Neural progenitor cell (in vitro differentiated cells): ENCODE measurements at regions not wholly inside any gene's neighbourhood (a gene's known extent, or its start where the extent isn't known, plus 50 kb on each side); places are given as distances from the start of the nearest gene placed in this dataset.

Experiments used
- DNase-seq: peaks from one replicate; pipeline ENCODE4 v3.0.0-alpha.2; 2016; ENCODE audit warnings: low spot score
- H2AFZ ChIP-seq: fragments of 200-600 bp; sonication (generic); replicated peaks from 2 replicates; pipeline ENCODE4 v1.6.1; 2016; ENCODE audit warnings: antibody characterized with exemption
- H3F3A ChIP-seq: fragments of 200-600 bp; sonication (generic); 2 replicates; pipeline ENCODE4 v1.6.1; 2016; ENCODE audit warnings: antibody characterized with exemption, low read depth
- H3K27ac ChIP-seq: fragments of 200-600 bp; sonication (generic); 2 replicates; pipeline ENCODE4 v1.5.1; 2016; ENCODE audit warnings: mild to moderate bottlenecking
- H3K27me3 ChIP-seq: fragments of 200-600 bp; sonication (generic); 2 replicates; pipeline ENCODE4 v1.6.1; 2016; ENCODE audit warnings: mild to moderate bottlenecking, moderate library complexity
- H3K36me3 ChIP-seq: fragments of 200-600 bp; sonication (generic); 2 replicates; pipeline ENCODE4 v1.5.1; 2016
- H3K4me1 ChIP-seq: fragments of 200-600 bp; sonication (generic); 2 replicates; pipeline ENCODE4 v1.6.1; 2016; ENCODE audit warnings: mixed run types
- H3K4me2 ChIP-seq: fragments of 200-600 bp; sonication (generic); 2 replicates; pipeline ENCODE4 v1.6.1; 2016
- H3K4me3 ChIP-seq: fragments of 200-600 bp; sonication (generic); 2 replicates; pipeline ENCODE4 v1.5.1; 2016
- H3K79me2 ChIP-seq: fragments of 200-600 bp; sonication (generic); 2 replicates; pipeline ENCODE4 v1.6.1; 2016; ENCODE audit warnings: low read depth
- H3K9ac ChIP-seq: fragments of 200-600 bp; sonication (generic); 2 replicates; pipeline ENCODE4 v1.6.1; 2016
- H3K9me3 ChIP-seq: fragments of 200-600 bp; sonication (generic); 2 replicates; pipeline ENCODE4 v1.5.1; 2016; ENCODE audit warnings: low read depth
- H4K20me1 ChIP-seq: fragments of 200-600 bp; sonication (generic); 2 replicates; pipeline ENCODE4 v1.6.1; 2016; ENCODE audit warnings: low read depth
- H3K27ac Mint-ChIP-seq: 3 replicates; pipeline ENCODE4 v1.8.0; 2021; ENCODE audit warnings: mixed read lengths
- H3K27me3 Mint-ChIP-seq: 2 replicates; pipeline ENCODE4 v1.8.0; 2022; ENCODE audit warnings: low read depth, mild to moderate bottlenecking, inconsistent platforms, moderate library complexity, mixed read lengths; ENCODE audit not compliant: insufficient read depth
- H3K36me3 Mint-ChIP-seq: 3 replicates; pipeline ENCODE4 v1.8.0; 2021; ENCODE audit warnings: mixed read lengths
- H3K4me1 Mint-ChIP-seq: 3 replicates; pipeline ENCODE4 v1.8.0; 2021; ENCODE audit warnings: mixed read lengths
- H3K4me3 Mint-ChIP-seq: 3 replicates; pipeline ENCODE4 v1.8.0; 2021; ENCODE audit warnings: mild to moderate bottlenecking, moderate library complexity, mixed read lengths
- H3K9me3 Mint-ChIP-seq: 3 replicates; pipeline ENCODE4 v1.8.0; 2020; ENCODE audit warnings: mixed read lengths
- CTCF ChIP-seq: fragments of 200-600 bp; sonication (generic); IDR thresholded peaks from 2 replicates; pipeline ENCODE4 v1.5.1; 2017; ENCODE audit warnings: antibody characterized with exemption, mild to moderate bottlenecking
- EZH2 ChIP-seq: fragments of 200-600 bp; sonication (generic); IDR thresholded peaks from 2 replicates; pipeline ENCODE4 v1.6.1; 2017; ENCODE audit warnings: antibody characterized with exemption, mild to moderate bottlenecking, moderate library complexity
- EZH2phosphoT487 ChIP-seq: fragments of 200-600 bp; sonication (generic); IDR thresholded peaks from 2 replicates; pipeline ENCODE4 v1.6.1; 2017; ENCODE audit warnings: antibody characterized with exemption

- Mint-ChIP-seq H3K27ac (no peak overlapping the region), H3K4me3 (no peak overlapping the region), H3K9me3 (no peaks in the 10 kb centered on the region), H3K4me1 (no peaks in the 10 kb centered on the region), H3K36me3 (no peaks in the 10 kb centered on the region), H3K27me3 (peaks cover 3% of the 10 kb centered on the region)
- Histone ChIP-seq H3K9ac (no peak overlapping the region), H3K4me1 (no peaks in the 10 kb centered on the region), H3K9me3 (no peaks in the 10 kb centered on the region), H3K4me3 (no peak overlapping the region), H2AFZ (no peak overlapping the region), H3K36me3 (no peaks in the 10 kb centered on the region), H3K27me3 (no peaks in the 10 kb centered on the region), H3K79me2 (no peaks in the 10 kb centered on the region), H3F3A (no peaks in the 10 kb centered on the region), H3K4me2 (no peak overlapping the region), H3K27ac (no peak overlapping the region), H4K20me1 (no peaks in the 10 kb centered on the region)
- no peak for DNase-seq
- TF ChIP-seq EZH2phosphoT487, result no peak
These were observed 178.9 kb downstream of the BARX1 start for GRCh38 chr9:93776256-93776655.

- H3K9me3 Mint-ChIP-seq, result no peaks in the 10 kb centered on the region
- Histone ChIP-seq H3K4me2 (no peak overlapping the region), H3F3A (no peaks in the 10 kb centered on the region), H2AFZ (no peak overlapping the region), H4K20me1 (no peaks in the 10 kb centered on the region), H3K79me2 (no peaks in the 10 kb centered on the region), H3K36me3 (no peaks in the 10 kb centered on the region), H3K9ac (no peak overlapping the region), H3K9me3 (no peaks in the 10 kb centered on the region), H3K27ac (no peak overlapping the region), H3K4me3 (no peak overlapping the region), H3K4me1 (no peaks in the 10 kb centered on the region), H3K27me3 (no peaks in the 10 kb centered on the region)
- no peak for DNase-seq
- no peaks in the 10 kb centered on the region for H3K4me1 Mint-ChIP-seq
- H3K4me3 Mint-ChIP-seq, result no peak overlapping the region
- TF ChIP-seq EZH2phosphoT487, result no peak
- TF ChIP-seq EZH2, result no peak
- no peak for TF ChIP-seq CTCF
- H3K27me3 Mint-ChIP-seq, result peaks cover 3% of the 10 kb centered on the region
- H3K36me3 Mint-ChIP-seq, result no peaks in the 10 kb centered on the region
- no peak overlapping the region for H3K27ac Mint-ChIP-seq
These were observed 180.6 kb downstream of the BARX1 start for GRCh38 chr9:93774331-93775102.

- Histone ChIP-seq H3K27me3 (no peaks in the 10 kb centered on the region), H3K4me1 (no peaks in the 10 kb centered on the region), H3K27ac (no peak overlapping the region), H2AFZ (no peak overlapping the region), H3K4me2 (no peak overlapping the region), H3K4me3 (no peak overlapping the region), H3F3A (no peaks in the 10 kb centered on the region), H3K9me3 (peaks cover under 1% of the 10 kb centered on the region), H3K36me3 (no peaks in the 10 kb centered on the region), H4K20me1 (no peaks in the 10 kb centered on the region), H3K79me2 (no peaks in the 10 kb centered on the region), H3K9ac (no peak overlapping the region)
- peaks cover 1% of the 10 kb centered on the region for H3K9me3 Mint-ChIP-seq
- H3K27me3 Mint-ChIP-seq, result peaks cover 3% of the 10 kb centered on the region
- H3K4me1 Mint-ChIP-seq, result no peaks in the 10 kb centered on the region
- no peak for DNase-seq
- H3K27ac Mint-ChIP-seq, result no peak overlapping the region
- no peak overlapping the region for H3K4me3 Mint-ChIP-seq
- no peaks in the 10 kb centered on the region for H3K36me3 Mint-ChIP-seq
- TF ChIP-seq CTCF, result no peak
- no peak for TF ChIP-seq EZH2phosphoT487
- no peak for TF ChIP-seq EZH2
These were observed 183.9 kb downstream of the BARX1 start for GRCh38 chr9:93771276-93771675.

- H3K79me2 ChIP-seq, result no peaks in the 10 kb centered on the region
- no peak overlapping the region for H3K9ac ChIP-seq
- H3K36me3 ChIP-seq, result no peaks in the 10 kb centered on the region
- H3K27ac ChIP-seq, result no peak overlapping the region
- no peak overlapping the region for H2AFZ ChIP-seq
- no peaks in the 10 kb centered on the region for H4K20me1 ChIP-seq
- H3K27me3 ChIP-seq, result no peaks in the 10 kb centered on the region
- H3K9me3 Mint-ChIP-seq, result peaks cover 6% of the 10 kb centered on the region
- H3K4me3 Mint-ChIP-seq, result no peak overlapping the region
- H3K4me1 Mint-ChIP-seq, result no peaks in the 10 kb centered on the region
- no peak overlapping the region for H3K27ac Mint-ChIP-seq
- peaks cover 10% of the 10 kb centered on the region for H3K9me3 ChIP-seq
- H3K4me1 ChIP-seq, result no peaks in the 10 kb centered on the region
- DNase-seq, result no peak
- H3K27me3 Mint-ChIP-seq, result peaks cover 5% of the 10 kb centered on the region
- H3K4me3 ChIP-seq, result no peak overlapping the region
- H3K36me3 Mint-ChIP-seq, result no peaks in the 10 kb centered on the region
- no peaks in the 10 kb centered on the region for H3F3A ChIP-seq
- TF ChIP-seq CTCF (no peak), EZH2 (no peak), EZH2phosphoT487 (no peak)
- H3K4me2 ChIP-seq, result no peak overlapping the region
These were observed 185.4 kb downstream of the PHF2 start for GRCh38 chr9:93761822-93762221.
